ENCODE measurements at regions not wholly inside any gene's neighbourhood (a gene's known extent, or its start where the extent isn't known, plus 50 kb on each side); places are given as distances from the start of the nearest gene placed in this dataset.

GRCh38 chr11:35064114-35064800, 74.7 kb upstream of the CD44 start:
- no peak for DNase-seq (ENCODE audit: low read depth)
- TF ChIP-seq CTCF (IDR thresholded peaks at IDR 0.05; ENCODE audit: insufficient read depth, low read length, poor library complexity, severe bottlenecking) = no peak
- Histone ChIP-seq H3K4me3 (ENCODE audit: low read depth, low read length) (no peak overlapping the region), H3K27me3 (ENCODE audit: control insufficient read depth, insufficient read depth, low read length) (no peaks in the 10 kb centered on the region), H3K36me3 (ENCODE audit: control insufficient read depth, insufficient read depth, low read length) (no peaks in the 10 kb centered on the region)

- no peak for DNase-seq (ENCODE audit: low read depth)
- no peaks in the 10 kb centered on the region for H3K36me3 ChIP-seq (ENCODE audit: control insufficient read depth, insufficient read depth, low read length)
- TF ChIP-seq CTCF (IDR thresholded peaks at IDR 0.05; ENCODE audit: insufficient read depth, low read length, poor library complexity, severe bottlenecking) = no peak
Measured at GRCh38 chr11:35065566-35065965, 73.4 kb upstream of the CD44 start.

GRCh38 chr11:35066030-35066429, 72.9 kb upstream of the CD44 start:
- no peak for TF ChIP-seq CTCF (IDR thresholded peaks at IDR 0.05; ENCODE audit: insufficient read depth, low read length, poor library complexity, severe bottlenecking)
- no peak overlapping the region for H3K4me3 ChIP-seq (ENCODE audit: low read depth, low read length)
- DNase-seq (ENCODE audit: low read depth) = no peak
- H3K27me3 ChIP-seq (ENCODE audit: control insufficient read depth, insufficient read depth, low read length) = no peaks in the 10 kb centered on the region
- no peaks in the 10 kb centered on the region for H3K36me3 ChIP-seq (ENCODE audit: control insufficient read depth, insufficient read depth, low read length)

More at GRCh38 chr11:35065566-35065965, 73.4 kb upstream of the CD44 start:
- Histone ChIP-seq H3K4me3 (ENCODE audit: low read depth, low read length) (no peak overlapping the region), H3K27me3 (ENCODE audit: control insufficient read depth, insufficient read depth, low read length) (no peaks in the 10 kb centered on the region)

- Histone ChIP-seq H3K36me3 (ENCODE audit: control insufficient read depth, insufficient read depth, low read length) (no peaks in the 10 kb centered on the region), H3K27me3 (ENCODE audit: control insufficient read depth, insufficient read depth, low read length) (no peaks in the 10 kb centered on the region), H3K4me3 (ENCODE audit: low read depth, low read length) (no peak overlapping the region)
- DNase-seq (ENCODE audit: low read depth) = no peak
- TF ChIP-seq CTCF (IDR thresholded peaks at IDR 0.05; ENCODE audit: insufficient read depth, low read length, poor library complexity, severe bottlenecking) = no peak
Measured at GRCh38 chr11:35066783-35067423, 72.1 kb upstream of the CD44 start.

- H3K27me3 ChIP-seq (ENCODE audit: control insufficient read depth, insufficient read depth, low read length) = no peaks in the 10 kb centered on the region
- no peaks in the 10 kb centered on the region for H3K36me3 ChIP-seq (ENCODE audit: control insufficient read depth, insufficient read depth, low read length)
- H3K4me3 ChIP-seq (ENCODE audit: low read depth, low read length) = no peak overlapping the region
- TF ChIP-seq CTCF (IDR thresholded peaks at IDR 0.05; ENCODE audit: insufficient read depth, low read length, poor library complexity, severe bottlenecking) = no peak
- no peak for DNase-seq (ENCODE audit: low read depth)
Measured at GRCh38 chr11:35071722-35072121, 67.2 kb upstream of the CD44 start.

Measured in kidney epithelial cell (primary cell).